ENCODE measurements at regions not wholly inside any gene's neighbourhood (a gene's known extent, or its start where the extent isn't known, plus 50 kb on each side); places are given as distances from the start of the nearest gene placed in this dataset.

DNA sequence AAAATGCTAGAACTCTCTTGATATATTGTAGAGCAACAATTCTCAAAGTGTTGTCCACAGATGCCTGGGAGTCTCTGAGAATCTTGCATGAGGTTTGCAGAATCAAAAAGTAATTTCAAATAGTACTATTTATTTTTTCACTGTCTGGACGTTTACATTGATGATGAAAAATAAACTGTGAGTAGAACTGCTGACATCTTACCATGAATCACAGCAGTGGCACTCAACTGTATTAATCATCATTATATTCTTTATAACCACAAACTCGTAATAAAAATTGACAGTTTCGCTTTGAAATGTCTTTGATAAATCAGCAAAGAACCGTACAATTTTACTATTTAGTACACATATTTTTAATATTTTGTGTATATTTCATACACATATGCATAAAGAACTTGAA lies 94.5 kb downstream of the NAF1 start:
- TF ChIP-seq, protein P1, sequence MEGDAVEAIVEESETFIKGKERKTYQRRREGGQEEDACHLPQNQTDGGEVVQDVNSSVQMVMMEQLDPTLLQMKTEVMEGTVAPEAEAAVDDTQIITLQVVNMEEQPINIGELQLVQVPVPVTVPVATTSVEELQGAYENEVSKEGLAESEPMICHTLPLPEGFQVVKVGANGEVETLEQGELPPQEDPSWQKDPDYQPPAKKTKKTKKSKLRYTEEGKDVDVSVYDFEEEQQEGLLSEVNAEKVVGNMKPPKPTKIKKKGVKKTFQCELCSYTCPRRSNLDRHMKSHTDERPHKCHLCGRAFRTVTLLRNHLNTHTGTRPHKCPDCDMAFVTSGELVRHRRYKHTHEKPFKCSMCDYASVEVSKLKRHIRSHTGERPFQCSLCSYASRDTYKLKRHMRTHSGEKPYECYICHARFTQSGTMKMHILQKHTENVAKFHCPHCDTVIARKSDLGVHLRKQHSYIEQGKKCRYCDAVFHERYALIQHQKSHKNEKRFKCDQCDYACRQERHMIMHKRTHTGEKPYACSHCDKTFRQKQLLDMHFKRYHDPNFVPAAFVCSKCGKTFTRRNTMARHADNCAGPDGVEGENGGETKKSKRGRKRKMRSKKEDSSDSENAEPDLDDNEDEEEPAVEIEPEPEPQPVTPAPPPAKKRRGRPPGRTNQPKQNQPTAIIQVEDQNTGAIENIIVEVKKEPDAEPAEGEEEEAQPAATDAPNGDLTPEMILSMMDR (IDR thresholded peaks at IDR 0.05), result no peak
- TF ChIP-seq POLR2A (IDR thresholded peaks at IDR 0.05), result no peak

Data from uterus (tissue), 2 donors.